ENCODE measurements at regions not wholly inside any gene's neighbourhood (a gene's known extent, or its start where the extent isn't known, plus 50 kb on each side); places are given as distances from the start of the nearest gene placed in this dataset.
A peak's percentile ranks its signal among the peaks of the same experiment; 100 is the strongest.

GRCh38 chr22:42217752-42218280, 52.6 kb downstream of the TCF20 start:
- no peaks in the 10 kb centered on the region for H3K4me1 ChIP-seq (ENCODE audit: control insufficient read depth, insufficient read depth, low read length)
- no peak overlapping the region for H3K27ac ChIP-seq (ENCODE audit: low read length)
- no peak overlapping the region for H3K4me3 ChIP-seq (ENCODE audit: low read length)
- DNase-seq, result peak; percentile 22
- H3K36me3 ChIP-seq (ENCODE audit: control insufficient read depth, insufficient read depth, low read length), result peaks cover 24% of the 10 kb centered on the region
- H3K9me3 ChIP-seq (replicated peaks; ENCODE audit: control insufficient read depth, low read depth, low read length), result no peaks in the 10 kb centered on the region
- whole genome bisulfite sequencing (ENCODE audit: insufficient coverage), result 79% methylated on average over 2 of the region's 4 CpGs
- H3K27me3 ChIP-seq (ENCODE audit: control insufficient read depth, insufficient read depth, low read length), result no peaks in the 10 kb centered on the region

GRCh38 chr22:42217019-42217751, 53.3 kb downstream of the TCF20 start:
- H3K36me3 ChIP-seq (ENCODE audit: control insufficient read depth, insufficient read depth, low read length), result peaks cover 31% of the 10 kb centered on the region
- H3K27me3 ChIP-seq (ENCODE audit: control insufficient read depth, insufficient read depth, low read length), result no peaks in the 10 kb centered on the region
- 28% methylated on average over 1 of the region's 3 CpGs for WGBS (ENCODE audit: insufficient coverage)
- no peak overlapping the region for H3K27ac ChIP-seq (ENCODE audit: low read length)
- H3K4me1 ChIP-seq (ENCODE audit: control insufficient read depth, insufficient read depth, low read length), result no peaks in the 10 kb centered on the region
- no peaks in the 10 kb centered on the region for H3K9me3 ChIP-seq (replicated peaks; ENCODE audit: control insufficient read depth, low read depth, low read length)
- DNase-seq, result no peak
- H3K4me3 ChIP-seq (ENCODE audit: low read length), result no peak overlapping the region

- no peak overlapping the region for H3K4me3 ChIP-seq (ENCODE audit: low read length)
- DNase-seq, result peak; percentile 17
- no peak overlapping the region for H3K27ac ChIP-seq (ENCODE audit: low read length)
- WGBS (ENCODE audit: insufficient coverage), result 76% methylated on average over 13 of the region's 15 CpGs
- peaks cover 53% of the 10 kb centered on the region for H3K36me3 ChIP-seq (ENCODE audit: control insufficient read depth, insufficient read depth, low read length)
- no peaks in the 10 kb centered on the region for H3K4me1 ChIP-seq (ENCODE audit: control insufficient read depth, insufficient read depth, low read length)
- no peaks in the 10 kb centered on the region for H3K27me3 ChIP-seq (ENCODE audit: control insufficient read depth, insufficient read depth, low read length)
- H3K9me3 ChIP-seq (replicated peaks; ENCODE audit: control insufficient read depth, low read depth, low read length), result no peaks in the 10 kb centered on the region
Observed at GRCh38 chr22:42214633-42215415, 55.6 kb downstream of the TCF20 start.

GRCh38 chr22:42208362-42208761, 62.1 kb downstream of the TCF20 start:
- H3K27ac ChIP-seq (ENCODE audit: low read length), result no peak overlapping the region
- H3K9me3 ChIP-seq (replicated peaks; ENCODE audit: control insufficient read depth, low read depth, low read length), result no peaks in the 10 kb centered on the region
- peaks cover 2% of the 10 kb centered on the region for H3K4me1 ChIP-seq (ENCODE audit: control insufficient read depth, insufficient read depth, low read length)
- peaks cover 37% of the 10 kb centered on the region for H3K36me3 ChIP-seq (ENCODE audit: control insufficient read depth, insufficient read depth, low read length)
- no peak for DNase-seq
- no peaks in the 10 kb centered on the region for H3K27me3 ChIP-seq (ENCODE audit: control insufficient read depth, insufficient read depth, low read length)
- H3K4me3 ChIP-seq (ENCODE audit: low read length), result no peak overlapping the region
- WGBS (ENCODE audit: insufficient coverage), result 100% methylated on average over 1 of the region's 4 CpGs

GRCh38 chr22:42207918-42208317, 62.5 kb downstream of the TCF20 start:
- Histone ChIP-seq H3K36me3 (ENCODE audit: control insufficient read depth, insufficient read depth, low read length) (peaks cover 33% of the 10 kb centered on the region), H3K4me1 (ENCODE audit: control insufficient read depth, insufficient read depth, low read length) (peaks cover 2% of the 10 kb centered on the region), H3K4me3 (ENCODE audit: low read length) (no peak overlapping the region), H3K27ac (ENCODE audit: low read length) (no peak overlapping the region), H3K27me3 (ENCODE audit: control insufficient read depth, insufficient read depth, low read length) (no peaks in the 10 kb centered on the region), H3K9me3 (replicated peaks; ENCODE audit: control insufficient read depth, low read depth, low read length) (no peaks in the 10 kb centered on the region)
- DNase-seq, result no peak
- WGBS (ENCODE audit: insufficient coverage), result 85% methylated on average over 2 of the region's 4 CpGs

GRCh38 chr22:42203609-42204008, 66.8 kb downstream of the TCF20 start:
- Histone ChIP-seq H3K27me3 (ENCODE audit: control insufficient read depth, insufficient read depth, low read length) (no peaks in the 10 kb centered on the region), H3K4me3 (ENCODE audit: low read length) (no peak overlapping the region), H3K27ac (ENCODE audit: low read length) (no peak overlapping the region), H3K9me3 (replicated peaks; ENCODE audit: control insufficient read depth, low read depth, low read length) (no peaks in the 10 kb centered on the region), H3K36me3 (ENCODE audit: control insufficient read depth, insufficient read depth, low read length) (peaks cover 6% of the 10 kb centered on the region), H3K4me1 (ENCODE audit: control insufficient read depth, insufficient read depth, low read length) (peaks cover 2% of the 10 kb centered on the region)
- no peak for DNase-seq
- WGBS (ENCODE audit: insufficient coverage), result 90% methylated on average over 2 of the region's 2 CpGs

- peaks cover 6% of the 10 kb centered on the region for H3K36me3 ChIP-seq (ENCODE audit: control insufficient read depth, insufficient read depth, low read length)
- no peak overlapping the region for H3K27ac ChIP-seq (ENCODE audit: low read length)
- H3K4me1 ChIP-seq (ENCODE audit: control insufficient read depth, insufficient read depth, low read length), result no peaks in the 10 kb centered on the region
- DNase-seq, result no peak
- H3K4me3 ChIP-seq (ENCODE audit: low read length), result no peak overlapping the region
- no peaks in the 10 kb centered on the region for H3K27me3 ChIP-seq (ENCODE audit: control insufficient read depth, insufficient read depth, low read length)
- 95% methylated on average over 4 of the region's 6 CpGs for WGBS (ENCODE audit: insufficient coverage)
- no peaks in the 10 kb centered on the region for H3K9me3 ChIP-seq (replicated peaks; ENCODE audit: control insufficient read depth, low read depth, low read length)
Observed at GRCh38 chr22:42202669-42203068, 67.8 kb downstream of the TCF20 start.

- no peaks in the 10 kb centered on the region for H3K9me3 ChIP-seq (replicated peaks; ENCODE audit: control insufficient read depth, low read depth, low read length)
- no peak overlapping the region for H3K4me3 ChIP-seq (ENCODE audit: low read length)
- peaks cover 6% of the 10 kb centered on the region for H3K36me3 ChIP-seq (ENCODE audit: control insufficient read depth, insufficient read depth, low read length)
- H3K27me3 ChIP-seq (ENCODE audit: control insufficient read depth, insufficient read depth, low read length), result no peaks in the 10 kb centered on the region
- WGBS (ENCODE audit: insufficient coverage), result no CpG with 5 or more reads among the region's 1 CpG
- no peaks in the 10 kb centered on the region for H3K4me1 ChIP-seq (ENCODE audit: control insufficient read depth, insufficient read depth, low read length)
- no peak for DNase-seq
- H3K27ac ChIP-seq (ENCODE audit: low read length), result no peak overlapping the region
Observed at GRCh38 chr22:42202048-42202447, 68.4 kb downstream of the TCF20 start.

GRCh38 chr22:42199025-42199424, 68.4 kb upstream of the CYP2D6 start:
- Histone ChIP-seq H3K27me3 (ENCODE audit: control insufficient read depth, insufficient read depth, low read length) (no peaks in the 10 kb centered on the region), H3K9me3 (replicated peaks; ENCODE audit: control insufficient read depth, low read depth, low read length) (no peaks in the 10 kb centered on the region), H3K27ac (ENCODE audit: low read length) (no peak overlapping the region), H3K4me1 (ENCODE audit: control insufficient read depth, insufficient read depth, low read length) (no peaks in the 10 kb centered on the region), H3K4me3 (ENCODE audit: low read length) (no peak overlapping the region), H3K36me3 (ENCODE audit: control insufficient read depth, insufficient read depth, low read length) (peaks cover 6% of the 10 kb centered on the region)
- DNase-seq, result no peak
- WGBS (ENCODE audit: insufficient coverage), result no CpG with 5 or more reads among the region's 5 CpGs

- Histone ChIP-seq H3K4me1 (ENCODE audit: control insufficient read depth, insufficient read depth, low read length) (no peaks in the 10 kb centered on the region), H3K9me3 (replicated peaks; ENCODE audit: control insufficient read depth, low read depth, low read length) (no peaks in the 10 kb centered on the region), H3K27ac (ENCODE audit: low read length) (no peak overlapping the region), H3K27me3 (ENCODE audit: control insufficient read depth, insufficient read depth, low read length) (no peaks in the 10 kb centered on the region), H3K36me3 (ENCODE audit: control insufficient read depth, insufficient read depth, low read length) (peaks cover 6% of the 10 kb centered on the region), H3K4me3 (ENCODE audit: low read length) (no peak overlapping the region)
- DNase-seq, result no peak
- WGBS (ENCODE audit: insufficient coverage), result no CpG with 5 or more reads among the region's 3 CpGs
Observed at GRCh38 chr22:42198226-42198625, 67.6 kb upstream of the CYP2D6 start.
